Stimulated activated naive CD8-positive, alpha-beta T cell treated with anti-CD3 and anti-CD28 coated beads, Interleukin-15, Interleukin-2, amounts not matched to agents 100 ng/mL and 50 ng/mL, for 24 hours (primary cell): ENCODE measurements at regions not wholly inside any gene's neighbourhood (a gene's known extent, or its start where the extent isn't known, plus 50 kb on each side); places are given as distances from the start of the nearest gene placed in this dataset.
A peak's percentile ranks its signal among the peaks of the same experiment; 100 is the strongest.

Source experiments
- H3K27ac Mint-ChIP-seq: one replicate; pipeline ENCODE4 v1.8.0; 2021; ENCODE audit warnings: mild to moderate bottlenecking, mixed read lengths
- H3K27me3 Mint-ChIP-seq: one replicate; pipeline ENCODE4 v1.8.0; 2021; ENCODE audit warnings: mixed read lengths
- H3K36me3 Mint-ChIP-seq: one replicate; pipeline ENCODE4 v1.8.0; 2021; ENCODE audit warnings: low read depth, mixed read lengths
- H3K4me1 Mint-ChIP-seq: one replicate; pipeline ENCODE4 v1.8.0; 2021; ENCODE audit warnings: low read depth, mixed read lengths
- H3K4me3 Mint-ChIP-seq: one replicate; pipeline ENCODE4 v1.8.0; 2021; ENCODE audit warnings: mild to moderate bottlenecking, mixed read lengths
- H3K9me3 Mint-ChIP-seq: one replicate; pipeline ENCODE4 v1.8.0; 2021; ENCODE audit warnings: mixed read lengths

DNA sequence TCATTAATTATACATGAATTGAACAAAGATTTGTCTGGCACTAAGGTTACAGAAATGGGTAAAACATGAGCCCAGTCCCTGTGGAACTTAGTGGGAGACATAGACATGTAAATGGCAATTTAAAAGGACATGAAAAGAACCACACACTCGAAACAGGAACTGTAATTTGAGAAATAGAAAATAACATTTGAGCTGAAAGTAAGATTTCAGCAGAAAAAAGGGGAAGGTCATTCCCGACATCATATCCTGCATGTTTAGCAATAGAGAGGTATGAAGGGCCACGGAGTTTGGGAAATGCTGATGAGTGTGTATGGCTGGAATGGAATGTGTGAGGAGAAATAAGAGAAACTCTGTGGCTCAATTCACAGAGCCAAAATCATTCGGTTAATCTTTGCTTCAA, 175.4 kb upstream of the AHR start:
- Mint-ChIP-seq H3K27ac (no peak overlapping the region), H3K27me3 (no peaks in the 10 kb centered on the region), H3K4me3 (no peak overlapping the region), H3K4me1 (peaks cover 39% of the 10 kb centered on the region), H3K9me3 (no peaks in the 10 kb centered on the region), H3K36me3 (no peaks in the 10 kb centered on the region)

GRCh38 chr7:17126413-17127268, 171.8 kb upstream of the AHR start:
- peaks cover 42% of the 10 kb centered on the region for H3K4me1 Mint-ChIP-seq
- no peaks in the 10 kb centered on the region for H3K9me3 Mint-ChIP-seq
- no peaks in the 10 kb centered on the region for H3K27me3 Mint-ChIP-seq
- H3K4me3 Mint-ChIP-seq, result peak overlapping the region; percentile 3
- H3K27ac Mint-ChIP-seq, result peak overlapping the region; percentile 12
- H3K36me3 Mint-ChIP-seq, result no peaks in the 10 kb centered on the region

DNA sequence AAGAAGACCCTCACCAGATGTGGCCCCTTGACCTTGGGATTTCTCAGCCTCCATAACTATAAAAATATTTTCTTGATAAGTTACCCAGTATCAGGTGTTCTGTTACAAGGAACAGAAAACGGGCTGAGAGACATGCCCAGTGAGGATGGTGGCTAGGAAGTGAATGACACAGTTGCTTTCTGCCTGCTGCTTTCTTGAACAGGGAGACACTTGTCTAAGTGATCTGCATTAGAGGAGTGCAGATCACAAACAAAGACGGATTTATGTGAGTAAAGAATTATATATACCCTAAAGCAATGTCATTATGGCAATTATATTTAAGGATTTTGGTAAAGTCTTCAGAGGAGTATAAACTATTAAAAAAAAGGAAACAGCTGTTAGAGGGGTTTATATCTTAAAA, 169.2 kb upstream of the AHR start:
- no peaks in the 10 kb centered on the region for H3K36me3 Mint-ChIP-seq

GRCh38 chr7:17130281-17131059, 168.0 kb upstream of the AHR start:
- Mint-ChIP-seq H3K27me3 (no peaks in the 10 kb centered on the region), H3K4me1 (peaks cover 48% of the 10 kb centered on the region), H3K27ac (no peak overlapping the region), H3K36me3 (no peaks in the 10 kb centered on the region), H3K4me3 (peak overlapping the region; percentile 30), H3K9me3 (no peaks in the 10 kb centered on the region)

More for the DNA sequence above, 169.2 kb upstream of the AHR start:
- H3K27me3 Mint-ChIP-seq, result no peaks in the 10 kb centered on the region
- no peak overlapping the region for H3K4me3 Mint-ChIP-seq
- peaks cover 36% of the 10 kb centered on the region for H3K4me1 Mint-ChIP-seq
- no peaks in the 10 kb centered on the region for H3K9me3 Mint-ChIP-seq
- H3K27ac Mint-ChIP-seq, result no peak overlapping the region

- Mint-ChIP-seq H3K27ac (no peak overlapping the region), H3K27me3 (no peaks in the 10 kb centered on the region), H3K9me3 (no peaks in the 10 kb centered on the region), H3K36me3 (no peaks in the 10 kb centered on the region), H3K4me3 (no peak overlapping the region), H3K4me1 (peaks cover 48% of the 10 kb centered on the region)
These were observed 167.4 kb upstream of the AHR start for GRCh38 chr7:17131060-17131345.

DNA sequence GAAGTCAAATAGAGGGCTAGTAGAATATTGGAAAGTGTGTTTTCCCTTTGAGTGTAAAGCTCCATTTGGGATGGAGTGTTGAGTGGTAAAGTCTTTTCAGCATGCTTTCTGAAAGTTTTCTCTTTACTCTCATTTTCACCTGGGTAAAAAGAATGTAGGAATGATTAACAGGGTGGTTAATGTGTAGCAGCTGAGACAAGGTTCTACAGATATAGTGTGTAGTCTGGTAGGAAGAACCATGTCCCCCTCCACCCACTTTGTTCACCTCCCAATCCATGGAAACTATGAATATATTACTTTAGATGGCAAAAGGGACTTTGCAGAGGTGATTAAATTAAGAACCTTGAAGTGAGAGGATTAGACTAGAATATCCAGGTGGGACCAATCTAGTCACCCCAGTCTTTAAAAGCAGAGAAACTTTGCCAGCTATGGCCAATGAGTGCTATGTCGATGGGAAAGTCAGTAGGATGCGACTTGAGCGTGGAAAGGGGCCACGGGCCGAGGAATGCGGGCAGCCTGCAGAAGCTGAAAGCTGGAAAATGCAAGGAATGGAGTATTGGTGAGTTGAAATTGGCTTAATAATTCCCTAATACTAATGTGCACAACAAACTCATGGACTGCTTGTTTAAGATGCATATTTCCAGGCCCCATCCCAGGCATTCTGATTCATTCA, 166.3 kb upstream of the AHR start:
- Mint-ChIP-seq H3K27ac (no peak overlapping the region), H3K4me3 (no peak overlapping the region), H3K27me3 (no peaks in the 10 kb centered on the region), H3K9me3 (no peaks in the 10 kb centered on the region), H3K36me3 (no peaks in the 10 kb centered on the region), H3K4me1 (peaks cover 40% of the 10 kb centered on the region)

GRCh38 chr7:17132726-17133125, 165.7 kb upstream of the AHR start:
- peaks cover 39% of the 10 kb centered on the region for H3K4me1 Mint-ChIP-seq
- H3K36me3 Mint-ChIP-seq, result no peaks in the 10 kb centered on the region
- H3K27me3 Mint-ChIP-seq, result no peaks in the 10 kb centered on the region
- no peak overlapping the region for H3K27ac Mint-ChIP-seq
- no peaks in the 10 kb centered on the region for H3K9me3 Mint-ChIP-seq
- no peak overlapping the region for H3K4me3 Mint-ChIP-seq

- Mint-ChIP-seq H3K9me3 (no peaks in the 10 kb centered on the region), H3K4me3 (no peak overlapping the region), H3K27ac (no peak overlapping the region), H3K4me1 (peaks cover 51% of the 10 kb centered on the region), H3K27me3 (no peaks in the 10 kb centered on the region), H3K36me3 (no peaks in the 10 kb centered on the region)
These were observed 164.5 kb upstream of the AHR start for GRCh38 chr7:17133977-17134376.

- Mint-ChIP-seq H3K4me1 (peaks cover 59% of the 10 kb centered on the region), H3K27ac (peak overlapping the region; percentile 38), H3K36me3 (no peaks in the 10 kb centered on the region), H3K4me3 (no peak overlapping the region), H3K27me3 (no peaks in the 10 kb centered on the region), H3K9me3 (no peaks in the 10 kb centered on the region)
These were observed 163.7 kb upstream of the AHR start for GRCh38 chr7:17134786-17135185.

- no peaks in the 10 kb centered on the region for H3K36me3 Mint-ChIP-seq
- H3K4me1 Mint-ChIP-seq, result peaks cover 61% of the 10 kb centered on the region
- H3K27ac Mint-ChIP-seq, result peak overlapping the region; percentile 15
- no peaks in the 10 kb centered on the region for H3K27me3 Mint-ChIP-seq
- H3K4me3 Mint-ChIP-seq, result no peak overlapping the region
- H3K9me3 Mint-ChIP-seq, result no peaks in the 10 kb centered on the region
These were observed 162.3 kb upstream of the AHR start for GRCh38 chr7:17136126-17136525.

DNA sequence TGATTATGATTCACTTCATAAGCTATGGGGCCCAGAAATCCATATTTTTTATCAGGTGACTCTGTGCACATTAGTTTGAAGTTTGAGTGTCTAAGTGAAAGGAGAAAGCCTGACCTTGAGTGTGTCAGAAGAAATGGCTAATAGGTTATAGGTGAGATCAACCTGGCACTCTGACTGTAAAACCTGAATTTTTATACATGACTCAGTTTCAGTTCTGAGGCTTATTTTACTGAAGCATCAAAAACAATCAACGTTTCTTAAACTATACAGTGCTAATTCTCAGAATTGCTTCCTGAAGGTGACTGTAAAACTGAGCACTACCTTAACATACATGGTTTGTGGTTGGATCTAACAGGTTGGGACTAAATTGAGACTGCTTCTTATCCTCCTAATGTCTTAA, 159.4 kb upstream of the AHR start:
- Mint-ChIP-seq H3K27me3 (no peaks in the 10 kb centered on the region), H3K36me3 (no peaks in the 10 kb centered on the region), H3K4me1 (peaks cover 78% of the 10 kb centered on the region), H3K4me3 (peak overlapping the region; percentile 31), H3K27ac (peak overlapping the region; percentile 69), H3K9me3 (no peaks in the 10 kb centered on the region)

GRCh38 chr7:17140406-17140805, 158.0 kb upstream of the AHR start:
- no peaks in the 10 kb centered on the region for H3K27me3 Mint-ChIP-seq
- H3K36me3 Mint-ChIP-seq, result no peaks in the 10 kb centered on the region

GRCh38 chr7:17142831-17143541, 155.5 kb upstream of the AHR start:
- Mint-ChIP-seq H3K27ac (peak overlapping the region; percentile 81), H3K4me3 (peak overlapping the region; percentile 58), H3K36me3 (no peaks in the 10 kb centered on the region), H3K9me3 (no peaks in the 10 kb centered on the region), H3K27me3 (no peaks in the 10 kb centered on the region), H3K4me1 (peaks cover 72% of the 10 kb centered on the region)

More at GRCh38 chr7:17140406-17140805, 158.0 kb upstream of the AHR start:
- Mint-ChIP-seq H3K4me1 (peaks cover 78% of the 10 kb centered on the region), H3K27ac (peak overlapping the region; percentile 16), H3K4me3 (no peak overlapping the region), H3K9me3 (no peaks in the 10 kb centered on the region)

GRCh38 chr7:17144322-17144721, 154.1 kb upstream of the AHR start:
- H3K27me3 Mint-ChIP-seq, result no peaks in the 10 kb centered on the region
- H3K36me3 Mint-ChIP-seq, result no peaks in the 10 kb centered on the region
- no peaks in the 10 kb centered on the region for H3K9me3 Mint-ChIP-seq
- H3K27ac Mint-ChIP-seq, result peak overlapping the region; percentile 81
- peaks cover 63% of the 10 kb centered on the region for H3K4me1 Mint-ChIP-seq
- H3K4me3 Mint-ChIP-seq, result peak overlapping the region; percentile 55
